GM18870 (cell line): ENCODE measurements at regions not wholly inside any gene's neighbourhood (a gene's known extent, or its start where the extent isn't known, plus 50 kb on each side); places are given as distances from the start of the nearest gene placed in this dataset.
"Not testable (repeated sequence)": the region's sequence is repeated elsewhere in the genome, so short reads cannot be mapped to it uniquely, and the experiment has no call there.

Experiments
- ATAC-seq: cut with Tn5 transposase; IDR thresholded peaks from one replicate; pipeline ENCODE4 v1.9.1; 2021; ENCODE audit warnings: moderate library complexity; ENCODE audit not compliant: unreplicated experiment

DNA sequence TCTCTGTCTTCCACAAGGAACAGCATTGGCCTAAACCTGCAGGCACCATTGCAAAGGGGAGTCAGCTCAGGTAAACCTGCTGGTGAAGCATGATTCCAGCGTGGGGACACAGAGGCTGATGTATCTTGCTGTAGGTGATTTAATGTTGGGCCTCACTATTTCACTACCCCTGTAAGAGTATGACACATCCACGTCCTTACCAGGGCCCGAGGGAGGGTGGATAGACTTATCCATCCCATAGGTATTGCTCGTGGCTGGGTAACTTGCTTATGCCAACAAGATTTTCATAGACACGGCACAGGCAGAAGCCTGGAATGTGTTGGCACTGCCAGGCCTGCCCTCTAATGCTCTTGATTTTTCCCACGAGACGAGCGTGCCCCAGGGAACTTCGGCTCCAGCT, 107.4 kb upstream of the SULF2 start:
- not testable (repeated sequence) for ATAC-seq

- not testable (repeated sequence) for ATAC-seq
Observed at GRCh38 chr20:47890708-47891107, 105.4 kb upstream of the SULF2 start.

GRCh38 chr20:47889751-47890150, 104.5 kb upstream of the SULF2 start:
- ATAC-seq, result not testable (repeated sequence)

DNA sequence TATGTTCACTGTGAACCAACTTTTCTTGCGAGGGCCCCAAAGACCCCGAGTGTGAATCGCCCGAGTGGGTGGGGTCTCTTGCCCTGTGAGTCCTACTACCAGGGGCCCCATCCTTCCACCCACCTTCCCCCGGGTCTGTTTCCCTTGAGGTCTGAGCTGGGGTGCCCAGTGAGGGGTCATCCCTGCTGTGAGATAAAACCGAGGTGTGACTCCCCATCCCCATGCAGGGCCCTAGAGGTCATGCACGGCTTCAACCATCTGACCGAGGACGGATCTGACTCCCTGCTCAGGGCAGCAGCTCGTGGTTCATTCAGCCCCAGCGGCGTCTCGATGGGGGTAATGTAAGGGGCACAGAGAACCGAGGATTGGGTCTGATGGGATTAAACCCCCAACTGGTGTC, 103.1 kb upstream of the SULF2 start:
- no peak for ATAC-seq

- no peak for ATAC-seq
Observed at GRCh38 chr20:47887477-47888080, 102.3 kb upstream of the SULF2 start.

DNA sequence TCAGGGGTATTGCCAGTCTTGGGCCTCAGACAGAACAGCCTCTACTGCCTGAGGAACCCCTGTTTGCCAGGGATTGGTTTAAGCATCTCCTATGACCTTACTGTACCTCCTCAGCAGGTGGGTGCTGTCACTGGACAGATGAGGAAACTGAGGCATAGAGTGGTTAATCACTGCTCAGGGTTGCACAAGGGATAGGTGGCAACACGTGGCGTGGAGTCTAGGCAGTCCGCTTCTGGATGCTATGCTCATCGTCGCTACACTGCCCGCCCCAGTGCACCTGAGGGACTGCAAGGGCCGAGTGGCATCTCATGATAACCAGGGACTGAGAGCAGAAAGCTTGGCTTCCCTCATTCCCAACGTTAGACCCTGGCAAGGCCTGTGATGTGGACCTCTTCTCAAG, 101.8 kb upstream of the SULF2 start:
- ATAC-seq, result no peak

GRCh38 chr20:47886454-47887041, 101.3 kb upstream of the SULF2 start:
- ATAC-seq, result no peak

- ATAC-seq, result no peak
Observed at GRCh38 chr20:47885909-47886453, 100.7 kb upstream of the SULF2 start.

DNA sequence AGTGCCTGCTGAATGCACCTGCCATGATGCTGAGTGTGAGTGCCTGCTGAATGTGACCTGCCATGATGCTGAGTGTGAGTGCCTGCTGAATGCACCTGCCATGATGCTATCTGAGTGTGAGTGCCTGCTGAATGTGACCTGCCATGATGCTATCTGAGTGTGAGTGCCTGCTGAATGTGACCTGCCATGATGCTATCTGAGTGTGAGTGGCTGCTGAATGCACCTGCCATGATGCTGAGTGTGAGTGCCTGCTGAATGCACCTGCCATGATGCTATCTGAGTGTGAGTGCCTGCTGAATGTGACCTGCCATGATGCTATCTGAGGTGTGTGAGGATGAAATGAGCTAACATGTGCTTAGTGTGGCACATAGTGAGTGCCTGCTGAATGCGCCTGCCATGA, 98.7 kb upstream of the SULF2 start:
- ATAC-seq, result not testable (repeated sequence)

- no peak for ATAC-seq
Observed at GRCh38 chr20:47883186-47883585, 97.9 kb upstream of the SULF2 start.

GRCh38 chr20:47879771-47880170, 94.5 kb upstream of the SULF2 start:
- no peak for ATAC-seq

- ATAC-seq, result no peak
Observed at GRCh38 chr20:47878601-47879027, 93.3 kb upstream of the SULF2 start.

- ATAC-seq, result no peak
Observed at GRCh38 chr20:47876311-47877088, 91.2 kb upstream of the SULF2 start.

DNA sequence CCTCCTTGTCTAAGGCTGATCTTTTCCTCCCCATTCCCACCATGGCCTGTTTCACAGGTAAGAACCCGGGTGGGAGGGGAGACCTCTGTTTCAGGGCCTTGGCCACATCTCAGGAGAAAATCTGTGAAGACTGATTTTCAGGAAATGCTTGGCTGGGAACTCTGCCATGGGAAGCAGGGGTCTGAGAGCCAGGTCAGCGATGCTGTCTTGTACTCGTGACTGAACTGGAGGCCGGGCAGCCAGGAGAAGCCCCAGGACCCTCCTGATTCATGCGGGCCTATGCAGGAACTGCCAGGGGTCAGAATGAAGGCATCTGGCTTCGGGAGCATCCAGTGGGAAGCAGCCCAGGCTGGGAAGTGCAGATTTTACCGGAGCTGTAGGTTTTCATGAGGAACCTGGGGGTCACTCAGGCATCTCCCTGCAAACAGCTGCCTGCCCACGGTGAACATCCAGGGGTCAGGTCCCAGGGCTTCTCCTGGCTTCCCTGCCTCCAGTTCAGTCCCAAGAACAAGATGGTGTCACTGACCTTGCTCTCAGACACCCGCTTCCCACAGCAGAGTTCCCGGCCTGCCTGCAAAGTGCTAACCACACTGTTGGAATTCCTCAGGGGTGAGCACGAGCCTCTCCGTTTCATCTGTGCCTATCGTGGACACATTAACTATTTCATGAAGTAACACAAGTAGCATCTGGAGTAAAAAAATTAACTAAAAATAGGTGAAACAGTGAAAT, 90.2 kb upstream of the SULF2 start:
- no peak for ATAC-seq

DNA sequence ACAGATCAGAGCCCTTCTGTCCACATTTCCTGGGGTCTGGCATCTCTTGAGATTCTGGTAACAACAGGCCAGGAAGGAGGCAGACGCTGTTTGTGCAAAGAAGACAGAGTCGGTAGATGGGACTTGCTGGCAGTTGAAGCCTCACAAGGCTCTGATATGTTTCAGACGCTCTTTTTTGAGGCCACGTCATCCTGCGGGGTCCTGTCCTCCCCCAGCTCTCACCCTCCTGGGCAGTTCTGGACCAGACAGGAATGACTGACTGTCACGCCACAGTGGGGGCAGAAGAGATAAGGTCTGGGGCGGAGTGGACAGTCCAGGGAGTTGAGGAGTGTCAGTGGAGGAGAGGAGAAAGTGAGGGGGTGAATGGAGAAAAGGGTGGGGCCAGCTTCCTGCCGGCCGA, 87.1 kb upstream of the SULF2 start:
- no peak for ATAC-seq

GRCh38 chr20:47870475-47870874, 85.2 kb upstream of the SULF2 start:
- ATAC-seq, result no peak

DNA sequence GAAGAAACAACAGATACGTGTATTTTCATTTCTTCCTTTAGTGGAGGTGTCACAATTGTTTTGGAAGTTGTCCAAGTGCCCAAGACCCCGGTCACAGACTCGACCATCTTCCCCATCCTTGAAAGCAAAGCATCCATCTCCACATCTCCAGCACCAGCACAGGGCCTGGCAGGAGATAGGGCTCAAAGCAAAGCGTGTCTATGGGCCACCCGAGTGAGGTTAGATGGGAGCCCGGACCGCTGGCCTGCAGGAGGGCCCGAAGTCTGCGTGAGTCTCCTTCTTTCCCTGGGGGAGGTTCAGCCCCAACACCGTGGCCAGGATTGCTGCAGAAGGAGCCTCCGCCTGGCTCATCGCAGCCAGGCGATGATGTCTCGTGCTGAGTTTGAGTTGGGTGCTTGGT, 83.5 kb upstream of the SULF2 start:
- ATAC-seq, result no peak

GRCh38 chr20:47868236-47868635, 83.0 kb upstream of the SULF2 start:
- no peak for ATAC-seq

- ATAC-seq, result no peak
Observed at GRCh38 chr20:47867831-47868230, 82.5 kb upstream of the SULF2 start.

GRCh38 chr20:47866480-47866879, 81.2 kb upstream of the SULF2 start:
- no peak for ATAC-seq

GRCh38 chr20:47865912-47866311, 80.6 kb upstream of the SULF2 start:
- no peak for ATAC-seq
